Prostate gland (tissue), 2 donors: ENCODE measurements at regions not wholly inside any gene's neighbourhood (a gene's known extent, or its start where the extent isn't known, plus 50 kb on each side); places are given as distances from the start of the nearest gene placed in this dataset.

Source experiments
- CTCF ChIP-seq, 4 experiments: fragments of 200-600 bp in 2 of 4; fragments of 450-650 bp in 2 of 4; sonication (generic) in 2 of 4; IDR thresholded peaks; 1 replicate in 3 of 4; 2 replicates in 1 of 4; pipeline ENCODE4 v1.5.1; 2016 to 2019; ENCODE audit warnings: antibody characterized with exemption in 4 of 4, mild to moderate bottlenecking in 2 of 4, moderate library complexity in 2 of 4
- POLR2A ChIP-seq: fragments of 450-650 bp; IDR thresholded peaks from one replicate; pipeline ENCODE4 v1.6.1; 2016; ENCODE audit warnings: antibody characterized with exemption, mild to moderate bottlenecking
- POLR2AphosphoS5 ChIP-seq: sonication (generic); formaldehyde crosslinking; IDR thresholded peaks from one replicate; pipeline ENCODE4 v1.6.1; 2017; ENCODE audit warnings: antibody characterized with exemption

- TF ChIP-seq POLR2A (no peak), CTCF (IDR thresholded peaks at IDR 0.05) (no peak), POLR2AphosphoS5 (no peak)
Measured at GRCh38 chr11:87423161-87423560, 385.4 kb downstream of the TMEM135 start.
